HL-60 (cell line): ENCODE measurements at regions not wholly inside any gene's neighbourhood (a gene's known extent, or its start where the extent isn't known, plus 50 kb on each side); places are given as distances from the start of the nearest gene placed in this dataset.

ENCODE experiments used
- DNase-seq, 2 experiments: peaks; one replicate each; pipeline ENCODE4 v3.0.0-alpha.2; 2010 to 2020; ENCODE audit warnings: low read depth in 1 of 2, low spot score in 1 of 2
- H3K27ac ChIP-seq: fragments of 250-450 bp; sonication (Bioruptor Pico); replicated peaks from 2 replicates; pipeline ENCODE4 v1.5.1; 2020; ENCODE audit warnings: mild to moderate bottlenecking, moderate library complexity
- H3K27me3 ChIP-seq: fragments of 250-450 bp; sonication (Bioruptor Pico); 2 replicates; pipeline ENCODE4 v1.5.1; 2021; ENCODE audit warnings: mild to moderate bottlenecking, moderate library complexity; ENCODE audit not compliant: insufficient read depth, poor library complexity, severe bottlenecking
- H3K4me3 ChIP-seq: replicated peaks from 2 replicates; pipeline ENCODE4 v1.5.1; 2011; ENCODE audit warnings: mild to moderate bottlenecking, control low read depth, low read length; ENCODE audit not compliant: insufficient read depth
- CTCF ChIP-seq: IDR thresholded peaks from one replicate; pipeline ENCODE4 v1.5.1; 2011; ENCODE audit warnings: low read length, control low read depth, inconsistent platforms; ENCODE audit not compliant: insufficient read depth
- GABPA ChIP-seq: IDR thresholded peaks from 2 replicates; pipeline ENCODE4 v1.6.1; 2012; ENCODE audit warnings: low read depth
- POLR2AphosphoS5 ChIP-seq: IDR thresholded peaks from 2 replicates; pipeline ENCODE4 v1.6.1; 2012; ENCODE audit warnings: low read depth
- SPI1 ChIP-seq: IDR thresholded peaks from 2 replicates; pipeline ENCODE4 v1.6.1; 2012; ENCODE audit warnings: low read depth, mild to moderate bottlenecking, borderline replicate concordance
- TF ChIP-seq, protein P1 (sequence below): IDR thresholded peaks from 2 replicates; pipeline ENCODE4 v1.6.1; 2012; ENCODE audit warnings: low read depth; ENCODE audit not compliant: insufficient replicate concordance

- no peak for DNase-seq
- Histone ChIP-seq H3K4me3 (no peak overlapping the region), H3K27me3 (no peaks in the 10 kb centered on the region), H3K27ac (peak overlapping the region; percentile 32)
- TF ChIP-seq CTCF (no peak), SPI1 (no peak), GABPA (no peak), POLR2AphosphoS5 (no peak)
- TF ChIP-seq, protein P1, sequence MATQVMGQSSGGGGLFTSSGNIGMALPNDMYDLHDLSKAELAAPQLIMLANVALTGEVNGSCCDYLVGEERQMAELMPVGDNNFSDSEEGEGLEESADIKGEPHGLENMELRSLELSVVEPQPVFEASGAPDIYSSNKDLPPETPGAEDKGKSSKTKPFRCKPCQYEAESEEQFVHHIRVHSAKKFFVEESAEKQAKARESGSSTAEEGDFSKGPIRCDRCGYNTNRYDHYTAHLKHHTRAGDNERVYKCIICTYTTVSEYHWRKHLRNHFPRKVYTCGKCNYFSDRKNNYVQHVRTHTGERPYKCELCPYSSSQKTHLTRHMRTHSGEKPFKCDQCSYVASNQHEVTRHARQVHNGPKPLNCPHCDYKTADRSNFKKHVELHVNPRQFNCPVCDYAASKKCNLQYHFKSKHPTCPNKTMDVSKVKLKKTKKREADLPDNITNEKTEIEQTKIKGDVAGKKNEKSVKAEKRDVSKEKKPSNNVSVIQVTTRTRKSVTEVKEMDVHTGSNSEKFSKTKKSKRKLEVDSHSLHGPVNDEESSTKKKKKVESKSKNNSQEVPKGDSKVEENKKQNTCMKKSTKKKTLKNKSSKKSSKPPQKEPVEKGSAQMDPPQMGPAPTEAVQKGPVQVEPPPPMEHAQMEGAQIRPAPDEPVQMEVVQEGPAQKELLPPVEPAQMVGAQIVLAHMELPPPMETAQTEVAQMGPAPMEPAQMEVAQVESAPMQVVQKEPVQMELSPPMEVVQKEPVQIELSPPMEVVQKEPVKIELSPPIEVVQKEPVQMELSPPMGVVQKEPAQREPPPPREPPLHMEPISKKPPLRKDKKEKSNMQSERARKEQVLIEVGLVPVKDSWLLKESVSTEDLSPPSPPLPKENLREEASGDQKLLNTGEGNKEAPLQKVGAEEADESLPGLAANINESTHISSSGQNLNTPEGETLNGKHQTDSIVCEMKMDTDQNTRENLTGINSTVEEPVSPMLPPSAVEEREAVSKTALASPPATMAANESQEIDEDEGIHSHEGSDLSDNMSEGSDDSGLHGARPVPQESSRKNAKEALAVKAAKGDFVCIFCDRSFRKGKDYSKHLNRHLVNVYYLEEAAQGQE: no peak
These were observed 99.1 kb downstream of the SNX18 start for GRCh38 chr5:54616518-54617220.

DNA sequence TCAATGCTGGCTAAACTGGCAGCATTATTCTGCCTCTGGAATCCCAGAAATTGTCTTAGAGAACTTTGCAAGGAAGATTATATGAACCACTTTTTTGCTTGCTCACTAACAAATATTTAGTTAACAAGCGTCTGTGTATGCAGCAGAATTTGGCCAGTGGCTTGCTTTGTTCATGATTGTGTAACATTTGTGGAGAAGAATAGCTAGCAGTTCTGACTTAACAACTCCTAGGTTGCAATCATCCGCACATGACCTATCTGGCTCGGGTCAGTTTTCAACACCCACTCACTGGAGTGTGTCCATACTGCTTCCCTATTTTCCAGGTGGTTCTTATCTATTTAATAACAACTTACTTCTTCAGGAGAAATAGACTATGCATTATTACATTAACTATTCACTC, 98.5 kb downstream of the SNX18 start:
- Histone ChIP-seq H3K4me3 (no peak overlapping the region), H3K27ac (peak overlapping the region; percentile 68), H3K27me3 (no peaks in the 10 kb centered on the region)
- DNase-seq: peak; percentile 54 to 78
- TF ChIP-seq POLR2AphosphoS5 (no peak), SPI1 (no peak), CTCF (no peak), GABPA (no peak)
- TF ChIP-seq, protein P1: no peak

GRCh38 chr5:54615381-54615780, 97.8 kb downstream of the SNX18 start:
- Histone ChIP-seq H3K4me3 (no peak overlapping the region), H3K27ac (peak overlapping the region; percentile 68), H3K27me3 (no peaks in the 10 kb centered on the region)
- no peak for DNase-seq
- TF ChIP-seq, protein P1: no peak
- TF ChIP-seq POLR2AphosphoS5 (no peak), SPI1 (no peak), CTCF (no peak), GABPA (no peak)
